Tibial artery (tissue), 4 donors: ENCODE measurements at regions not wholly inside any gene's neighbourhood (a gene's known extent, or its start where the extent isn't known, plus 50 kb on each side); places are given as distances from the start of the nearest gene placed in this dataset.

Experiments used
- DNase-seq, 2 donors: peaks; one replicate each; pipeline ENCODE4 v3.0.0-alpha.2; 2019
- H3K27ac ChIP-seq, 2 donors: fragments of 200-600 bp; sonication (generic) in 1 of 2; 1 replicate in 1 of 2; 2 replicates in 1 of 2; pipeline ENCODE4 v1.5.1; 2018 to 2019; ENCODE audit warnings: mild to moderate bottlenecking in 1 of 2
- H3K27me3 ChIP-seq, 2 donors: fragments of 200-600 bp; sonication (generic) in 1 of 2; one replicate each; pipeline versions ENCODE4 v1.5.1 to v1.6.0; 2016 to 2019
- H3K36me3 ChIP-seq, 3 donors: fragments of 200-600 bp; sonication (generic) in 2 of 3; one replicate each; pipeline ENCODE4 v1.5.1; 2016 to 2019; ENCODE audit warnings: mild to moderate bottlenecking in 2 of 3
- H3K4me1 ChIP-seq, 4 donors: fragments of 200-600 bp; sonication (generic) in 2 of 4; 1 replicate in 3 of 4; 2 replicates in 1 of 4; pipeline ENCODE4 v1.5.1; 2016 to 2019
- H3K4me3 ChIP-seq, 2 donors: fragments of 200-600 bp; sonication (generic) in 1 of 2; 1 replicate in 1 of 2; 2 replicates in 1 of 2; pipeline ENCODE4 v1.5.1; 2018 to 2019; ENCODE audit warnings: mild to moderate bottlenecking in 2 of 2
- H3K9me3 ChIP-seq, 3 donors: fragments of 200-600 bp; sonication (generic) in 1 of 3; one replicate each; pipeline ENCODE4 v1.5.1; 2016 to 2019
- CTCF ChIP-seq, 2 experiments: fragments of 200-600 bp in 1 of 2; fragments of 450-650 bp in 1 of 2; IDR thresholded peaks; one replicate each; pipeline ENCODE4 v1.5.1; 2017 to 2019; ENCODE audit warnings: antibody characterized with exemption in 2 of 2, mild to moderate bottlenecking in 1 of 2, moderate library complexity in 1 of 2
- intact Hi-C: fragments of 100-400 bp; cut with DNase I; formaldehyde crosslinking; loops from one replicate; pipeline ENCODE4 v1.15.0; 2023; ENCODE audit warnings: low total_unique reads

- no peaks in the 10 kb centered on the region for H3K9me3 ChIP-seq
- no peaks in the 10 kb centered on the region for H3K27me3 ChIP-seq
- intact Hi-C loops = no loop called here
- H3K4me1 ChIP-seq = no peaks in the 10 kb centered on the region
- no peak for TF ChIP-seq CTCF (IDR thresholded peaks at IDR 0.05)
- DNase-seq = no peak
- H3K4me3 ChIP-seq = no peak overlapping the region
- no peak overlapping the region for H3K27ac ChIP-seq
- no peaks in the 10 kb centered on the region for H3K36me3 ChIP-seq
Observed at GRCh38 chr20:22815206-22815551, 219.9 kb upstream of the SSTR4 start.

- no peaks in the 10 kb centered on the region for H3K36me3 ChIP-seq
- H3K4me1 ChIP-seq = no peaks in the 10 kb centered on the region
- H3K27ac ChIP-seq = no peak overlapping the region
- no peak for DNase-seq
- no peaks in the 10 kb centered on the region for H3K9me3 ChIP-seq
- no peak for TF ChIP-seq CTCF (IDR thresholded peaks at IDR 0.05)
- intact Hi-C loops = no loop called here
- no peaks in the 10 kb centered on the region for H3K27me3 ChIP-seq
- no peak overlapping the region for H3K4me3 ChIP-seq
Observed at GRCh38 chr20:22815603-22816315, 219.4 kb upstream of the SSTR4 start.

- Histone ChIP-seq H3K27me3 (no peaks in the 10 kb centered on the region), H3K36me3 (no peaks in the 10 kb centered on the region), H3K9me3 (no peaks in the 10 kb centered on the region), H3K4me3 (no peak overlapping the region), H3K27ac (no peak overlapping the region), H3K4me1 (peaks cover 0 to 3% (median under 1%) of the 10 kb centered on the region in 4 donors)
- TF ChIP-seq CTCF (IDR thresholded peaks at IDR 0.05) = no peak
- DNase-seq = no peak
- intact Hi-C loops = no loop called here
Observed at GRCh38 chr20:22818636-22819035, 216.5 kb upstream of the SSTR4 start.

GRCh38 chr20:22819112-22819511 is 216.0 kb upstream of the SSTR4 start:
- TF ChIP-seq CTCF (IDR thresholded peaks at IDR 0.05) = no peak
- Histone ChIP-seq H3K9me3 (no peaks in the 10 kb centered on the region), H3K27me3 (no peaks in the 10 kb centered on the region), H3K36me3 (no peaks in the 10 kb centered on the region), H3K27ac (no peak overlapping the region), H3K4me3 (no peak overlapping the region), H3K4me1 (peaks cover 0 to 5% (median 1%) of the 10 kb centered on the region in 4 donors)
- intact Hi-C loops = no loop called here
- DNase-seq = no peak

GRCh38 chr20:22819784-22820183 is 215.3 kb upstream of the SSTR4 start:
- DNase-seq = no peak
- no peak for TF ChIP-seq CTCF (IDR thresholded peaks at IDR 0.05)
- Histone ChIP-seq H3K36me3 (no peaks in the 10 kb centered on the region), H3K27ac (no peak overlapping the region), H3K9me3 (no peaks in the 10 kb centered on the region), H3K27me3 (no peaks in the 10 kb centered on the region), H3K4me1 (peaks cover 0 to 9% (median 1%) of the 10 kb centered on the region in 4 donors), H3K4me3 (no peak overlapping the region)
- intact Hi-C loops = no loop called here
